ENCODE measurements at regions not wholly inside any gene's neighbourhood (a gene's known extent, or its start where the extent isn't known, plus 50 kb on each side); places are given as distances from the start of the nearest gene placed in this dataset.

DNA sequence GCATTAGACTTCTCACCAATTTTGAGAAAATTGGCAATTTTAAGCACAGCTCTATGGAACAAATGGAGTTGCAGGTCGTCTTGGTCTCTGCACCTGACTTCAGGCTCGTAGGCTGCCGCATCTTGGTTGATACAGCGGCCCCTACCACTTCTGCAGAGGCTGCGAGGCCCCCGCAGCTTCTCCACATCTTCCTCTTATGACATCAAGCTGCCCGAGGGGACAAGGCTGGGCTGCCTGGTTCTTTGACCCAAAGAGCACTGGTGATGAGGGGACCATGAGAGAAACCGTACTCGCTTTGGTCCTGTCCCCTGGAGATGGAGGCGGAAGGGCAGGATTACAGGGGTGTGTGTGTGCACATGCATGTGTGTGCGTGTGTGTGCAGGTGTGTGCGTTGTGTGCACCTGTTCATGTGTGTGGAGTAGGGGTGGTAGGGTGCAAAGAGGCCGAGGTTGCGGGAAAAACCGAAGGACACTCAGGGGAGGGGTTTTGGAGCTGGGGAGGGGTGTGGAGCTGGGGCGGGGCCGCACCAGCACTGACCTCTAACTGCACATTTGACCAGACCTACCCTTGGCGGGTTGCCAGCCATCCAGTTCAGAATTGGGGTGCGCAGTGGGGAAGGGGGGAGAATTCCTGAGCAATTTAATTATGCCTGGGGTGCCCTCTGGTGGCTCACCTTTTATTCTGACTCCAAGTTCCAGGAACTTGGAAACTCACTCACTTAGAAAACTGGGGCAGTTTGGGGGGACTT, 65.1 kb upstream of the ARHGEF7 start:
- ChIA-PET CTCF (interaction anchor here (0.7 kb wide), 1 partner anchor 11 kb away, joined by 3 read pairs; no protein-coding TSS in a partner anchor), POLR2A (no interaction called here)
- Mint-ChIP-seq H3K9me3 (peaks cover 15% of the 10 kb centered on the region), H3K4me1 (peaks cover 9% of the 10 kb centered on the region; the same call in 1 of the 2 replicates), H3K4me3 (no peak overlapping the region), H3K27ac (0 out of 2 replicates have a peak overlapping the region, but pooled peaks have one; percentile 7), H3K36me3 (peaks cover 14% of the 10 kb centered on the region), H3K27me3 (ENCODE audit: low read depth) (peaks cover 4% of the 10 kb centered on the region; the same call in 1 of the 2 replicates)
- ATAC-seq (peak; percentile 56), DNase-seq (ENCODE audit: low spot score) (peak; percentile 47)
- TF ChIP-seq RORB (CRISPR knock-in tag; IDR thresholded peaks at IDR 0.05) (no peak), NR2C2 (CRISPR knock-in tag; IDR thresholded peaks at IDR 0.05) (no peak), HMGA2 (CRISPR knock-in tag; IDR thresholded peaks at IDR 0.05) (no peak), ZNF396 (CRISPR knock-in tag; IDR thresholded peaks at IDR 0.05; ENCODE audit: borderline replicate concordance) (no peak), CREM (CRISPR knock-in tag; IDR thresholded peaks at IDR 0.05) (no peak), IRF2 (CRISPR knock-in tag; IDR thresholded peaks at IDR 0.05; ENCODE audit: borderline replicate concordance, low read depth) (no peak)
- TF ChIP-seq, protein P1, sequence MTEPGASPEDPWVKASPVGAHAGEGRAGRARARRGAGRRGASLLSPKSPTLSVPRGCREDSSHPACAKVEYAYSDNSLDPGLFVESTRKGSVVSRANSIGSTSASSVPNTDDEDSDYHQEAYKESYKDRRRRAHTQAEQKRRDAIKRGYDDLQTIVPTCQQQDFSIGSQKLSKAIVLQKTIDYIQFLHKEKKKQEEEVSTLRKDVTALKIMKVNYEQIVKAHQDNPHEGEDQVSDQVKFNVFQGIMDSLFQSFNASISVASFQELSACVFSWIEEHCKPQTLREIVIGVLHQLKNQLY (CRISPR knock-in tag; IDR thresholded peaks at IDR 0.05), result no peak
- TF ChIP-seq, protein P2, sequence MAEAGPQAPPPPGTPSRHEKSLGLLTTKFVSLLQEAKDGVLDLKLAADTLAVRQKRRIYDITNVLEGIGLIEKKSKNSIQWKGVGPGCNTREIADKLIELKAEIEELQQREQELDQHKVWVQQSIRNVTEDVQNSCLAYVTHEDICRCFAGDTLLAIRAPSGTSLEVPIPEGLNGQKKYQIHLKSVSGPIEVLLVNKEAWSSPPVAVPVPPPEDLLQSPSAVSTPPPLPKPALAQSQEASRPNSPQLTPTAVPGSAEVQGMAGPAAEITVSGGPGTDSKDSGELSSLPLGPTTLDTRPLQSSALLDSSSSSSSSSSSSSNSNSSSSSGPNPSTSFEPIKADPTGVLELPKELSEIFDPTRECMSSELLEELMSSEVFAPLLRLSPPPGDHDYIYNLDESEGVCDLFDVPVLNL (CRISPR knock-in tag; IDR thresholded peaks at IDR 0.05; ENCODE audit: borderline replicate concordance, low read depth), result no peak

DNA sequence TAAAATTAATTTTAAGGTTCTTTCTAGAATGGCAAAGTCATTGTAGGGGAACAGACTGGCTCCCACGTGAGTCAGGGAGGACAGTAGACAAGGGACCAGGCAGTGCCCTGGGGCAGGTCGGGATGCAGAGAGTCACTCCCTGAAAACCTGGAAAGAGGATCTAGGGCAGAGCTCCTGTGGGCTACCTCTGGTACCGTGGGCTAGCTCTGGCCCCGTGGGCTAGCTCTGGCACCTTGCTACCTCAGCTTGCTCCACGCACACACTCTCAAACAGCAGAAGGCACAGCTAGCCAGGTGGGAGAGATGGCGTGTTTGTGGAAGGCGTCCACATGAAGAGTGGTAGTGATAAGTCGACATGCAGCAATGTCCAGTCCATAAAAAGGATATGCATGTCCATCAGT, 66.7 kb upstream of the ARHGEF7 start:
- Mint-ChIP-seq H3K27me3 (ENCODE audit: low read depth) (peaks cover 4% of the 10 kb centered on the region; the same call in 1 of the 2 replicates), H3K4me1 (peaks cover 9% of the 10 kb centered on the region; the same call in 1 of the 2 replicates), H3K36me3 (peaks cover 22% of the 10 kb centered on the region), H3K9me3 (peaks cover 28% of the 10 kb centered on the region), H3K4me3 (no peak overlapping the region), H3K27ac (no peak overlapping the region)
- DNase-seq (ENCODE audit: low spot score) (no peak), ATAC-seq (no peak)
- ChIA-PET CTCF (interaction anchor here (0.8 kb wide), 1 partner anchor 124 kb away, joined by 3 read pairs; no protein-coding TSS in a partner anchor), POLR2A (no interaction called here)
- TF ChIP-seq, protein P3, sequence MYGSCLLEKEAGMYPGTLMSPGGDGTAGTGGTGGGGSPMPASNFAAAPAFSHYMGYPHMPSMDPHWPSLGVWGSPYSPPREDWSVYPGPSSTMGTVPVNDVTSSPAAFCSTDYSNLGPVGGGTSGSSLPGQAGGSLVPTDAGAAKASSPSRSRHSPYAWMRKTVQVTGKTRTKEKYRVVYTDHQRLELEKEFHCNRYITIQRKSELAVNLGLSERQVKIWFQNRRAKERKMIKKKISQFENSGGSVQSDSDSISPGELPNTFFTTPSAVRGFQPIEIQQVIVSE (CRISPR knock-in tag; IDR thresholded peaks at IDR 0.05; ENCODE audit: borderline replicate concordance), result no peak
- TF ChIP-seq NR3C1 (CRISPR knock-in tag; conservative IDR thresholded peaks at IDR 0.05; ENCODE audit: low read depth) (no peak), TEAD1 (CRISPR knock-in tag; IDR thresholded peaks at IDR 0.05) (no peak), CREM (CRISPR knock-in tag; IDR thresholded peaks at IDR 0.05) (no peak), CREB1 (CRISPR knock-in tag; IDR thresholded peaks at IDR 0.05) (no peak)
- TF ChIP-seq, protein P4, sequence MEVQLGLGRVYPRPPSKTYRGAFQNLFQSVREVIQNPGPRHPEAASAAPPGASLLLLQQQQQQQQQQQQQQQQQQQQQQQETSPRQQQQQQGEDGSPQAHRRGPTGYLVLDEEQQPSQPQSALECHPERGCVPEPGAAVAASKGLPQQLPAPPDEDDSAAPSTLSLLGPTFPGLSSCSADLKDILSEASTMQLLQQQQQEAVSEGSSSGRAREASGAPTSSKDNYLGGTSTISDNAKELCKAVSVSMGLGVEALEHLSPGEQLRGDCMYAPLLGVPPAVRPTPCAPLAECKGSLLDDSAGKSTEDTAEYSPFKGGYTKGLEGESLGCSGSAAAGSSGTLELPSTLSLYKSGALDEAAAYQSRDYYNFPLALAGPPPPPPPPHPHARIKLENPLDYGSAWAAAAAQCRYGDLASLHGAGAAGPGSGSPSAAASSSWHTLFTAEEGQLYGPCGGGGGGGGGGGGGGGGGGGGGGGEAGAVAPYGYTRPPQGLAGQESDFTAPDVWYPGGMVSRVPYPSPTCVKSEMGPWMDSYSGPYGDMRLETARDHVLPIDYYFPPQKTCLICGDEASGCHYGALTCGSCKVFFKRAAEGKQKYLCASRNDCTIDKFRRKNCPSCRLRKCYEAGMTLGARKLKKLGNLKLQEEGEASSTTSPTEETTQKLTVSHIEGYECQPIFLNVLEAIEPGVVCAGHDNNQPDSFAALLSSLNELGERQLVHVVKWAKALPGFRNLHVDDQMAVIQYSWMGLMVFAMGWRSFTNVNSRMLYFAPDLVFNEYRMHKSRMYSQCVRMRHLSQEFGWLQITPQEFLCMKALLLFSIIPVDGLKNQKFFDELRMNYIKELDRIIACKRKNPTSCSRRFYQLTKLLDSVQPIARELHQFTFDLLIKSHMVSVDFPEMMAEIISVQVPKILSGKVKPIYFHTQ (CRISPR knock-in tag; IDR thresholded peaks at IDR 0.05), result no peak
- TF ChIP-seq, protein P5, sequence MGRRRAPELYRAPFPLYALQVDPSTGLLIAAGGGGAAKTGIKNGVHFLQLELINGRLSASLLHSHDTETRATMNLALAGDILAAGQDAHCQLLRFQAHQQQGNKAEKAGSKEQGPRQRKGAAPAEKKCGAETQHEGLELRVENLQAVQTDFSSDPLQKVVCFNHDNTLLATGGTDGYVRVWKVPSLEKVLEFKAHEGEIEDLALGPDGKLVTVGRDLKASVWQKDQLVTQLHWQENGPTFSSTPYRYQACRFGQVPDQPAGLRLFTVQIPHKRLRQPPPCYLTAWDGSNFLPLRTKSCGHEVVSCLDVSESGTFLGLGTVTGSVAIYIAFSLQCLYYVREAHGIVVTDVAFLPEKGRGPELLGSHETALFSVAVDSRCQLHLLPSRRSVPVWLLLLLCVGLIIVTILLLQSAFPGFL (CRISPR knock-in tag; IDR thresholded peaks at IDR 0.05; ENCODE audit: borderline replicate concordance), result no peak

DNA sequence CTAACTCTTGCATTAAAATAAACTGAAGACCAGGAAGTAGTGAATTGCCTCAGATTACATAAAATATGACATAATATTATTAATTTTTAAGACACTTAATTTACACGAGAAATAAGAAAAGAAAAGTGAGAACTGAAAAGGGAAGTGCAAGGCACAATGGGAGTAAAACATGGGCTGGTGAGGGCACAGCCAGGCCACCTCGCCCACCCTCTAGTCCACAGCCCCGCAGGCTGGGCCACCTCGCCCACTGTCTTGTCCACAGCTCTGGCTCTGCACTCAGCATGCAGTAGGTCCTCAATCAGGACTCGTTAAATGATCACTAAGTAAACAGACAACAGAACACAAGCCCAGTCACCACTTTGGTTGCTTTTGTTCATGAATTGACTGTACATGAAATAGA, 67.8 kb upstream of the ARHGEF7 start:
- POLR2A ChIA-PET, result no interaction called here
- peaks cover 22% of the 10 kb centered on the region for H3K36me3 Mint-ChIP-seq
- peaks cover 33% of the 10 kb centered on the region for H3K9me3 Mint-ChIP-seq
- H3K4me1 Mint-ChIP-seq, result peaks cover 9% of the 10 kb centered on the region; the same call in 1 of the 2 replicates
- peaks cover 4% of the 10 kb centered on the region; the same call in 1 of the 2 replicates for H3K27me3 Mint-ChIP-seq (ENCODE audit: low read depth)
- ATAC-seq (no peak), DNase-seq (ENCODE audit: low spot score) (no peak)
- no peak overlapping the region for H3K4me3 Mint-ChIP-seq
- no peak overlapping the region for H3K27ac Mint-ChIP-seq
- CTCF ChIA-PET, result no interaction called here
- TF ChIP-seq HMGA2 (CRISPR knock-in tag; IDR thresholded peaks at IDR 0.05) (no peak), FOXK1 (CRISPR knock-in tag; IDR thresholded peaks at IDR 0.05) (no peak), ESRRA (CRISPR knock-in tag; IDR thresholded peaks at IDR 0.05; ENCODE audit: borderline replicate concordance) (no peak), OVOL2 (CRISPR knock-in tag; IDR thresholded peaks at IDR 0.05; ENCODE audit: borderline replicate concordance) (no peak), TCF7 (CRISPR knock-in tag; IDR thresholded peaks at IDR 0.05; ENCODE audit: low read depth) (no peak)
- TF ChIP-seq, protein P6, sequence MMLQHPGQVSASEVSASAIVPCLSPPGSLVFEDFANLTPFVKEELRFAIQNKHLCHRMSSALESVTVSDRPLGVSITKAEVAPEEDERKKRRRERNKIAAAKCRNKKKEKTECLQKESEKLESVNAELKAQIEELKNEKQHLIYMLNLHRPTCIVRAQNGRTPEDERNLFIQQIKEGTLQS (CRISPR knock-in tag; conservative IDR thresholded peaks at IDR 0.05), result no peak
- TF ChIP-seq, protein P7, sequence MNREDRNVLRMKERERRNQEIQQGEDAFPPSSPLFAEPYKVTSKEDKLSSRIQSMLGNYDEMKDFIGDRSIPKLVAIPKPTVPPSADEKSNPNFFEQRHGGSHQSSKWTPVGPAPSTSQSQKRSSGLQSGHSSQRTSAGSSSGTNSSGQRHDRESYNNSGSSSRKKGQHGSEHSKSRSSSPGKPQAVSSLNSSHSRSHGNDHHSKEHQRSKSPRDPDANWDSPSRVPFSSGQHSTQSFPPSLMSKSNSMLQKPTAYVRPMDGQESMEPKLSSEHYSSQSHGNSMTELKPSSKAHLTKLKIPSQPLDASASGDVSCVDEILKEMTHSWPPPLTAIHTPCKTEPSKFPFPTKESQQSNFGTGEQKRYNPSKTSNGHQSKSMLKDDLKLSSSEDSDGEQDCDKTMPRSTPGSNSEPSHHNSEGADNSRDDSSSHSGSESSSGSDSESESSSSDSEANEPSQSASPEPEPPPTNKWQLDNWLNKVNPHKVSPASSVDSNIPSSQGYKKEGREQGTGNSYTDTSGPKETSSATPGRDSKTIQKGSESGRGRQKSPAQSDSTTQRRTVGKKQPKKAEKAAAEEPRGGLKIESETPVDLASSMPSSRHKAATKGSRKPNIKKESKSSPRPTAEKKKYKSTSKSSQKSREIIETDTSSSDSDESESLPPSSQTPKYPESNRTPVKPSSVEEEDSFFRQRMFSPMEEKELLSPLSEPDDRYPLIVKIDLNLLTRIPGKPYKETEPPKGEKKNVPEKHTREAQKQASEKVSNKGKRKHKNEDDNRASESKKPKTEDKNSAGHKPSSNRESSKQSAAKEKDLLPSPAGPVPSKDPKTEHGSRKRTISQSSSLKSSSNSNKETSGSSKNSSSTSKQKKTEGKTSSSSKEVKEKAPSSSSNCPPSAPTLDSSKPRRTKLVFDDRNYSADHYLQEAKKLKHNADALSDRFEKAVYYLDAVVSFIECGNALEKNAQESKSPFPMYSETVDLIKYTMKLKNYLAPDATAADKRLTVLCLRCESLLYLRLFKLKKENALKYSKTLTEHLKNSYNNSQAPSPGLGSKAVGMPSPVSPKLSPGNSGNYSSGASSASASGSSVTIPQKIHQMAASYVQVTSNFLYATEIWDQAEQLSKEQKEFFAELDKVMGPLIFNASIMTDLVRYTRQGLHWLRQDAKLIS (CRISPR knock-in tag; IDR thresholded peaks at IDR 0.05; ENCODE audit: borderline replicate concordance), result no peak
